Stimulated activated CD4-positive, alpha-beta T cell treated with anti-CD3 and anti-CD28 coated beads, Interleukin-15, amount 100 ng/mL, for 24 hours (primary cell): ENCODE measurements at regions not wholly inside any gene's neighbourhood (a gene's known extent, or its start where the extent isn't known, plus 50 kb on each side); places are given as distances from the start of the nearest gene placed in this dataset.

Experiments
- DNase-seq: peaks from one replicate; pipeline ENCODE4 v3.0.0-alpha.2; 2020

DNA sequence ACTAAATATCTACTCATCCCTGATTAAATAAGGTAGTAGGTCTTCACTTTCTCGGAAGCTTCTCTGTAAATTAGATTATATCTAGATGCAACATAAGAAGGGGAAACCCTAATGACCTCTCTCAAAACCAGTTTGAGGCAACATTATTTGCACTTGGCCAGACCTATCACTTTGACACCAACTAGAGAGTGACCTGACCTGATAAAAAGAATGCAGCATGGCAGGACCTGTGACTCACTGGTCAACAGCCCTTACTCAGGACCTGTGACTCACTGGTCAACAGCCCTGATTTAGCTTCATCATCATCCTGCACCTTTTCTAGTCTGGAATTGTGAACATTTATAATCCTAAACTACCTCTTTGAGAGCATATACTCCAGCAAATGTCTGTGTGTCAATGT lies 1957.7 kb upstream of the CELF4 start:
- DNase-seq = no peak

GRCh38 chr18:39521164-39521563 lies 1955.6 kb upstream of the CELF4 start:
- no peak for DNase-seq

DNA sequence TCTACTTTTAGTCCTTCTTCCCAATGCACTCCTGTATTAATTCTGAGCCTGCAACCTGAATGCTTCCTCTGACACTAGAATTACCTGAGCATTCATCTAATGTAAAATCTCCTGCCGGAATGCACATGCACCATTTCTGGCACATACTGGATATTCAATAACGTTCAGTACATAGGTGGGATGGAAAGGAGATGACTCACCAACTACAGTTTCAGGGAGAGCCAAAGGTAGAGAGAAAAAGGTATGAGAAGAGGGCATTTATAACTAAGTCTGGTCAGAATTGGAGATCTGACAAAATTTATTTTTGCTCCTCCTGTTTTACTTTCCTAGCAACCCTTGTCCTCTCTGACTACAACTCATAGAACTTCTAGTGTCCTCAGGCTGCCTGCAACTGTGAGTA lies 1954.1 kb upstream of the CELF4 start:
- DNase-seq = no peak

DNA sequence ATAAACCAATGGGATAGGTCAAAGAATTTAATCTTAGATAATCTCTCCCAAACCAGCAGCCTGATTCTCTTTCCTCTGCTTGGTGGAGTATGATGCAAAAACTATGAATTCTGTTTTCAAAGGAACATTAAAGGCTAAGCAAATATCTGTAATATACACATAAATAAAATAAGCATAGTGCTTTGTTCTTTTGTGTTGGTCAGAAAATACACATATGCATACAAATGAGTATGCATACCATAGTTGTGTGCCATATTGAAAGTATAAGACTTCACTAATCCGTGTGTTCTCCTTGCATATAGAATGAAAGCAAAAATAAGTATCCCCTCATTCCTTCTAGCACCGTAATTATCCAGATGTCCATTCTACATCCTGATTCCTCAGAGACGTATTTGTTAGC lies 1949.7 kb upstream of the CELF4 start:
- no peak for DNase-seq

DNA sequence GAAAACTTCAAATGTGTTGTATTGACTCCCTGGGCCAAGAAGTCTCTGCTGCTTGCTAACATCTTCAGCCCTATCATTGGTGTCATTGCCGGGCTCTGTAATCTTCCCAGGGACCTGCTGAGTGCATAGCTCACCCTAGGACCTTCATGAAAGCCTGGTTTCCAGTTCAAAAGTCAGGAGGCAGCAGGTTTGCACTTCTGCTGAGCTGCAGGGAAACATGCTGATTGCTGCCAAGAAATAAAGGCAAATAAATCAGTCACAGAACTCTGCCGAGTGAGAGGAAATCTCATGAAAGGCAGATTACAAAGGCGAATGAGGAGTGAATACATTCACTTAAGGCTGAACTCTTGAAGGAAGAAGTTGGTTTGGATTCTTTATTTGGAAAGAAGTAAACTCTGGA lies 1947.6 kb upstream of the CELF4 start:
- no peak for DNase-seq

GRCh38 chr18:39506581-39507330 lies 1941.2 kb upstream of the CELF4 start:
- no peak for DNase-seq

GRCh38 chr18:39500306-39500705 lies 1934.7 kb upstream of the CELF4 start:
- no peak for DNase-seq

- DNase-seq = no peak
These were observed 1932.2 kb upstream of the CELF4 start for GRCh38 chr18:39497821-39498220.

GRCh38 chr18:39496986-39497385 lies 1931.4 kb upstream of the CELF4 start:
- DNase-seq = no peak

GRCh38 chr18:39494211-39494896 lies 1928.8 kb upstream of the CELF4 start:
- DNase-seq = no peak

DNA sequence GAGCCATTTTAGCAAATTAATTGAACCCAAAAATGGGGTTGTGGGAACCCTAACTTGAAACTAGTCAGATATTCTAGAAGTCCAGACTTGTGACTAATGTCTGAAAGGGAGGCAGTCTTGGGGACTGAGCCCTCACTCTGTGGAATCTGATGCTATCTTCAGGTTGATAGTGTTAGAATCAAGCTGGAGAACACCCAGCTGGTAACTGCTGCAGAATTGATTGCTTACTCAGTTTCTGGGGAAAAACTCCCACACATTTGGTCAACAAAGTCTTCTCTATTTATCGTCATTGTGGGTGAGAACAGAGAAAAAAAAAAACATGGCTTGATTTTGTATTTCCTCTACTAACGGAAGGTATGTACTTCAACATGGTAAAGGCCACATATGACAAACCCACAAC lies 1925.8 kb upstream of the CELF4 start:
- DNase-seq = no peak

DNA sequence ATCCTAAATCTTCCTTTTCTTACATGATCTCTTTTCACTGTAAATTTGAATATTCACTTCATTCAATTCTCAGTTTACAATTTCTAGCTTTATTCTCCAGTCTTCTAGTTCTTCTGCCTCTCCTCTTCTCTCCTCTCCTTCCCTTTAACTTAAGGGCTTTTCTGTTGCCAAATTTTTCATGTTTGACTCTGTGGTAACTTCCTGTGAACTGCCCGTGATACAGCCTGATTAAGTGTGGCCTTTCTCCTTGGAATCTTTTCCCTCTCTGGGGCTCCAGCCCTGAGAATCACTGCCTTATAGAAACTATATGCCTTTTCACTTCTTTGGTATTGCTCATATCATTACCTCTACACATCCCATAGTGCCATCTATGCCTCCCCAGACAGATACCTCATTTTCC lies 1923.8 kb upstream of the CELF4 start:
- DNase-seq = no peak

GRCh38 chr18:39487932-39488331 lies 1922.3 kb upstream of the CELF4 start:
- no peak for DNase-seq

- DNase-seq = no peak
These were observed 1920.7 kb upstream of the CELF4 start for GRCh38 chr18:39486268-39486667.

DNA sequence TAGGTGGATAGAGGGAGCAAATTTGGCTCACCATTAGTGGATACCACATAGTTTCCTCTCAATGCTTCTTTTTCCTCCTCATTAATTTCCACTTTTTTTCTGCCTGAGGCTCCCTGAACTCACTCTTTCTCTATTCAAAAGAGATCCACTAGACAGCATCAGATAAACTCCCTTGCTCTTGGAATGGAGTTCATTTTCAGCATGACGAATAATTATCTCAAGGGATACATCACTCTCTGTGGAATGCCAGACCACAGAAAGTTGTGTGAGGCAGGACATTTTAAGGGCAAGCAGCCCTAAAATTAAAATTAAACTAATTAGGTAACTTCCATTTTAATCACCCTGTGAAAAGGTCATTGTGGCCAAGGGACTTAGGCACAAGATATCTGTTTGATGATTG lies 1920.1 kb upstream of the CELF4 start:
- no peak for DNase-seq

DNA sequence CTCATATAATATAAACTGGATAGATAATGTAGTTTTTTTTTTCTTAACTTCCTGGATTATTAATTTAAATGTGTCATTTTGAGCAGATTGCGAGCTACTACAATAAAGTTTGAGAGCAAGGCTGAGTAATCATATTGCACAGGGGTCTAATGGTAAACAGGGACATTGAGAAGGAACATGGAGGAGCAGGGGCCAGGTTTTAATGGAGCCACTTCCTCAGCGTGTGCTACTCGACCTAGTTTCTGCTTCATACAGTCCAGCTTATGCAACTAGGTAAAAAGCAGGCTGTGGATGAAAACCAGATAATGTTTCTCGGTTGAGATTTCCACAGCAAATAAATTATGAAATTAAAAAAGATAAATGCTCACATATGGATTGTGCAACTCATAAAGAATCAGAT lies 1915.7 kb upstream of the CELF4 start:
- DNase-seq = no peak

- no peak for DNase-seq
These were observed 1915.0 kb upstream of the CELF4 start for GRCh38 chr18:39480494-39481195.

DNA sequence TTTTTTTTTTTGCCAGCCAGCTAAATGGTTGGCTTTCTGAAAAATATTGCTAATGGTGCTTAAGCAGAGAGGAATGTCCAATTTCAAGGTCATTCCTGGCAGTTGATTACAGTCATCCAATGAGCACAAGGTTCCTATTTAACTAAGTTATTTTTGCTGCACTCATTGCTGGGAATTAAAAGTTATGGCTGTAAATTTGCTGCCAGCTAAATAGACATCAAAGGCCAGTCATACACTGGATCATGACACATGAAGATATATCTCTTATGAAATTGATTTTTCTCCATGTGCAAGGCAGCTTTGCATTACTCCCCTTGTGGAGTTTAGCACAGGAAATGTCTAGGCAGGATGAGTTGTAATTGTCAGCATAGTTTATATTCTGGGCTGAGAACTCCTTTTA lies 1898.4 kb upstream of the CELF4 start:
- DNase-seq = no peak

GRCh38 chr18:39462436-39462835 lies 1896.8 kb upstream of the CELF4 start:
- DNase-seq = no peak

DNA sequence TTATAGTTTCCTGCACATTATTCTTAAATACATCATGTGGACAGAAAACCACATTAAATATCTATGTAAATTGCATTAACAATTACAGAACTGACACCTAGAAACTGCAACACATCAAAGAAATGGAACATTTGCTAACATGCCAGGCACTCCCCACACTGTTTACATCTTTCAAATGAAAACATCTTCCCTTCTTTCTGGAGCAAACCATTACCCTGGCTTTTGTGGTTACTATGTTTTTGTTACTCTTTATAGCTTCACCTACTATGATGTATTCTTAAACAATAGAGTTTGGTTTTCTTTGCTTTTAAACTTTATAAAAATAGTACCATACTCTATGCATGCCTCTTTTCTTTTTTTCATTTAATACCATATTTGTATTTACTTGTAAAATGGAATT lies 1894.5 kb upstream of the CELF4 start:
- DNase-seq = no peak

- DNase-seq = no peak
These were observed 1889.7 kb upstream of the CELF4 start for GRCh38 chr18:39455285-39455684.

GRCh38 chr18:39454866-39455265 lies 1889.3 kb upstream of the CELF4 start:
- no peak for DNase-seq

DNA sequence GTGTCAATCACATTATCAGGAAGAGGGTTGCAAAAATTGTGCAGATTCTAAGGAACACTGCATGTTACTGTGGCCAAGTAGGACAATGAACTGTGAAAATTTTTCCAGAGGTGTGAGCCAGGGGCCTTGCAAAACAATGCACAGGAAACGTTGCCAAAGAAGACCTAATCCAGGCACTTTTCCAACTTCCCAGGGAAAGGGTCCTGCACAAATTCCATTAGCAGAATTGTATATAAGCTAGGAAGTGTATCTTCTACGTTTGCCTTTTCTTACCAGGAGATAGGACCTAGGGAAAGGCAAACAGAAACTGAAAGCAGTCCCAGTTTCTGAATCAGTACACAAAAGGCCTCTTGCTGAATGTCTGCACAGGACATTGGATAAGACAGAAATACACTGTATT lies 1888.3 kb upstream of the CELF4 start:
- no peak for DNase-seq

GRCh38 chr18:39453356-39453755 lies 1887.8 kb upstream of the CELF4 start:
- DNase-seq = no peak
